ENCODE measurements at regions not wholly inside any gene's neighbourhood (a gene's known extent, or its start where the extent isn't known, plus 50 kb on each side); places are given as distances from the start of the nearest gene placed in this dataset.

DNA sequence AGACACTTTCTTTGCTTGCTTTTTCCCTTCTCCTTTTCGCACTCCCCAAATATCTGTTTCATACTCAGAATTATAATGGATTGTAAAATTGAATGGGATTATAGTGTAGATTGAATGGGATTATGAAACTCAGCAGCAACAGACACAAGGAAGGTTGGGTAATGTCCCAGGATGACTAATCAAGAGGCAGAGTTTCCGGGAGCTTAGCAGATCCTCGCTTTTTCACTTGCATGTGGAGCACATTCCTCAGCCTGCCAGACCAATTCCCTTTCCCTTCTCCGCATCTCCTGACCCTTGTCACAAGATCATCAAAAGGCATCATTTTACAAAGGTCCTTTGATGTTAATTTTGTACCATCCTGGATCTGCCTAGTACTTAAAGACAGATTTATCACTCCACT, 55.1 kb upstream of the SLC1A1 start:
- no peak for DNase-seq (ENCODE audit: low spot score)
- TF ChIP-seq, protein P1, sequence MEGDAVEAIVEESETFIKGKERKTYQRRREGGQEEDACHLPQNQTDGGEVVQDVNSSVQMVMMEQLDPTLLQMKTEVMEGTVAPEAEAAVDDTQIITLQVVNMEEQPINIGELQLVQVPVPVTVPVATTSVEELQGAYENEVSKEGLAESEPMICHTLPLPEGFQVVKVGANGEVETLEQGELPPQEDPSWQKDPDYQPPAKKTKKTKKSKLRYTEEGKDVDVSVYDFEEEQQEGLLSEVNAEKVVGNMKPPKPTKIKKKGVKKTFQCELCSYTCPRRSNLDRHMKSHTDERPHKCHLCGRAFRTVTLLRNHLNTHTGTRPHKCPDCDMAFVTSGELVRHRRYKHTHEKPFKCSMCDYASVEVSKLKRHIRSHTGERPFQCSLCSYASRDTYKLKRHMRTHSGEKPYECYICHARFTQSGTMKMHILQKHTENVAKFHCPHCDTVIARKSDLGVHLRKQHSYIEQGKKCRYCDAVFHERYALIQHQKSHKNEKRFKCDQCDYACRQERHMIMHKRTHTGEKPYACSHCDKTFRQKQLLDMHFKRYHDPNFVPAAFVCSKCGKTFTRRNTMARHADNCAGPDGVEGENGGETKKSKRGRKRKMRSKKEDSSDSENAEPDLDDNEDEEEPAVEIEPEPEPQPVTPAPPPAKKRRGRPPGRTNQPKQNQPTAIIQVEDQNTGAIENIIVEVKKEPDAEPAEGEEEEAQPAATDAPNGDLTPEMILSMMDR (IDR thresholded peaks at IDR 0.05; ENCODE audit: extremely low read depth, missing control alignments), result no peak

DNA sequence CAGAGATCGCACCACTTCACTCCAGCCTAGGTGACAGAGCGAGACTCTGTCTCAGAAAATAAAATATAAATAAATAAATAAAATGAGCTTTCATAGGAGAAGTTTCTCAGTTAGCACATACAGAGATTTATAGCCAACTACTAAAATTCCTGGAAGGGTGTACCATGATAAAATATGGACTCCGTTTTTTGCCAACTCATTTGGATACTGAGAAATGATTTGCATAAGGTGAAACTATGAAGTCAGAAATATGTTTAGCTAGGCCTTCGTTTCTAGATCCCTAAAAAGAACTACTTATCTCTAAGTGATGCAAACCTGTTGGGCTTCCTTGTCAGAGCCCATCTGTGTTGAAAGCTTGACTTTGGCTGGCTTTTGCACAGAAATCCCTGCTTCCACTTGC, 56.9 kb upstream of the SLC1A1 start:
- TF ChIP-seq, protein P1 (IDR thresholded peaks at IDR 0.05; ENCODE audit: extremely low read depth, missing control alignments), result no peak

DNA sequence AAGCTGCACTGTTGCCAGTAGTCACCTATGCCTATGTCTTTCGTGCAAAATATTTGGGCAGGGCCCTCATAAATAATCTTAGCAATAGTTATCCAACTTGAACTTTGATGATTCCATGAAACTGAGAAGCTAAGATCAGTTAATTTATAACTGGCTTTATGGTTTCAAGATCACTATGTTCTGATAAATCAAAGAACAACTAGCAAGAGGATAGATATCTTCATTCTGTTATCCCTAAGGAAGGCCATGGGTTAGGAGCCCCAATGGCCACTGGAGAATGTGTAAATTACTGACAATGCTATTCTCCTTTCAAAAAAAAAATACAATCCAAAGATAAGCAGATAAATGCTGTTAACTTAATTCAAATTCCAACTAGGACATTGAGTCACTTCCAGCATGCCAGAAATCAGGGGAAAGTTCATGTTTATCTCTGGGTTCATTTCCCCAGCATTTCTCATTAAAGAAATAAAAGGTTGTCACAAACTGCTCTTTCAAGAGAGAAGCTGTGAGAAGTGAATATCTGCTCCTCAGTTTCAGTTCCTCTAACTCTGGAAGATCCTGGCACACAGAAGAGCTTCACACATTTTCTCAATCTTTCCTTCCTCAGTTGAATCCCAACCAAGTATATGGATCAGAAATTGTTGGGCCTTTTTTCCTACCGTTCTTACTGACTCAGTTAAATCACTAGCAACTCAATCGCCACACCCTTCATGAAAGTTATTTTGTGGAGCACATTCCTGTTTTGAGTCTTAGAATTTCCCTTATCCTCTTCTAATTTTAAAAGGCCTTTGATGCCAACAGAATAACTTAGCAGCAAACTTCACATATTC, 59.6 kb upstream of the SLC1A1 start:
- DNase-seq (ENCODE audit: low spot score), result no peak
- TF ChIP-seq, protein P1 (IDR thresholded peaks at IDR 0.05; ENCODE audit: extremely low read depth, missing control alignments), result no peak

More for the DNA sequence above, 56.9 kb upstream of the SLC1A1 start:
- no peak for DNase-seq (ENCODE audit: low spot score)

DNA sequence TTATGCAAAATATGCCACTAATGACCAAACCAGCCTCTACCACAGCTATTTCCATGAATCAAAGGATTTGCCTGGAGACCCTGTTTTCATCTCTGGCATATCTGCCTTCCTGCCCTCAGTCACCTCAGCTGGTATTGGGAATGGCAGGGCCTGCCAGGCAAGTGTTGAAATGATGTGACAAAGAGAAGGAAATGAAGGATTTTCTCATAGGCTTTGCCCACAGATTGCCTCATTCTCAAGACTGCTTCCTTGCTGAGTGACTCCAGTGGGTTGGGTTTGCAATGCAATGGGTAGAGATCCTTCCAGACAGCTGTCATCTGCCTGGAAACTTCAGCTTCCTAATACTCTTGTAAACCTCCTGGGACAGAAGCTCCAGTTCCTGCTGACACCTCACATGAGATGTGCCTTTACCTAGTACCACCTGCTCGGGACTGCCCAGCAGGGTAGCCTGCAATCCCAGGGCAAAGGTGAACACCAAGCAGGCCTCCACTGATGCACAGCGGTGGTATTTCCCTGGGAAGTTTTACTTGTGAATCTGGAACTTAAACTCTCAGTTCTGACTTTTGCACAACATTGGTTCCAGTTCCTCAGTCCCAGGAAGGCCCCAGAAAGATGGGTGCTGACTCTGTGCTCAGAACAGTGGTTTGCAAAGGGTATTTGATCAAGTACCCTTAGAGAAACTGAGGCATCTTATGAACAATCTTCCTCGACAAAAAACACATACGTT, 64.8 kb upstream of the SLC1A1 start:
- no peak for DNase-seq (ENCODE audit: low spot score)
- TF ChIP-seq, protein P1 (IDR thresholded peaks at IDR 0.05; ENCODE audit: extremely low read depth, missing control alignments), result no peak

DNA sequence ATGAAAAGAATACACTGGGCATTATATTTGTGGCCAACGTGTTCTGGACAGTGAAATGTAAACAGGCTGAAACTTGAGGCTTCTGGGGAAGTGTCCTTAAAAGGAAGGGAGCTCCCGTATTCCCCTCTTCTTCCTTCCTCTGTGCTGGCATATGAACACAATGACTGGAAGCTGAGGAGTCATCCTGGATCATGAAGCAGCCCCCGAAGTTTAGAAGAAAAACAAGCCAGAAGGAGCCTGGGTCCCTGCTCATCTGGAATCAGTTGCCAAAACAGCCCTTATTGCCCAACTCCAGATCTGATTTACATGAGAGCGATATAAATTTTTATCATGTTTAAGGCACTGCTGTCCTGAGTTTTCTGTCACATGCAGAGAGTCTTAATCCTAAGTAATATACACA, 65.4 kb upstream of the SLC1A1 start:
- DNase-seq (ENCODE audit: low spot score), result no peak
- TF ChIP-seq, protein P1 (IDR thresholded peaks at IDR 0.05; ENCODE audit: extremely low read depth, missing control alignments), result no peak

DNA sequence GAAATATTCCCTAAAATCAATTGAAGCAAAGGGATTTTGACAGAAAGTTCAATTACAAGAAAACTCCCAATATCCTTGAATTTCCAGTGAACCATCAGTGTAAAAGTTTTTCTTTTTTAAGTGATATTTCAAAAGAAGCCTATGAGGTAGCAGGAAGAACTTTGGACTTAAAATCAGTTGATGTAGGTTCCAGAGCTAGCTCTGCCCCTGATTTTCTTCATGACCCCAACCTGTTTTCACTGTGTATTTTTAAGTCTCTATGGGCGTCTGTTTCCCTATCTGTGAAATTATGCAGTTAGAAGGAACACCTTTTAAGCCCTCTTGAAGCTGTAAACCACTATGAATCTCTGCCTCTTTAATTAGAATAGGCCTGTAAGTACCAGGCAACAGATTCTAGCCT, 66.2 kb upstream of the SLC1A1 start:
- TF ChIP-seq, protein P1 (IDR thresholded peaks at IDR 0.05; ENCODE audit: extremely low read depth, missing control alignments), result no peak
- DNase-seq (ENCODE audit: low spot score), result no peak

DNA sequence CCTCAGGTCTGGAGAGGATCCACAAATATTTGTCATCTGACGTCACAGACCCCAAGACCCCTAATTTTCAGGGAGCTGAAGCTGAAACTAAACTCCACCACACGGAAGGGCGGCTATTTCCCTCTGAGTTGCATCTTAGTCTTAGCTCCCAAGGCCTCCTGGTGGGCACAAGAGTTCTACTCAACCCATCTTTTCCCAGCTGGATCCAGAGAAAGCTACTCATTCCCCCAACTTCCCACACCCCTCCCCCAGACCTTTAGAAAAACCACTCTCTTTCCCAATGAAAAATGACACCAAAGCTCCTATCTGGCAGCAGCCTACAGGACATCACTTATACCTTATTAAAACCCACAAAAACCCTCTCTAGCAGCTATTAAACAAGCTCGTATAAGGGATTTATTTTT, 67.1 kb upstream of the SLC1A1 start:
- DNase-seq (ENCODE audit: low spot score), result no peak

More for the DNA sequence above, 67.1 kb upstream of the SLC1A1 start:
- TF ChIP-seq, protein P1 (IDR thresholded peaks at IDR 0.05; ENCODE audit: extremely low read depth, missing control alignments), result no peak

Measured in GM20000 (cell line).